ENCODE measurements at regions not wholly inside any gene's neighbourhood (a gene's known extent, or its start where the extent isn't known, plus 50 kb on each side); places are given as distances from the start of the nearest gene placed in this dataset.

- intact Hi-C loops (cut with micrococcal nuclease): no loop called here
- no peak overlapping the region for H3K27ac ChIP-seq (ENCODE audit: insufficient read depth, low read depth, low read length)
- FAIRE-seq: no peak
- H3K4me3 ChIP-seq (replicated peaks in 1 of 3; ENCODE audit: insufficient read depth in 1 of 3, low read depth in 1 of 3, low read length in 3 of 3): no peak overlapping the region
- H3K27me3 ChIP-seq (ENCODE audit: control insufficient read depth in 2 of 2, insufficient read depth in 2 of 2, low read length in 2 of 2): no peaks in the 10 kb centered on the region
- no TSS peak for BruUV-seq (replicated peaks)
- H3K79me2 ChIP-seq (ENCODE audit: control insufficient read depth, insufficient read depth, low read length): no peaks in the 10 kb centered on the region
- H3K4me1 ChIP-seq (ENCODE audit: control insufficient read depth, extremely low read depth, insufficient read depth, low read length): no peaks in the 10 kb centered on the region
- TF ChIP-seq EZH2 (IDR thresholded peaks at IDR 0.05; ENCODE audit: borderline replicate concordance, low read depth, low read length, severe bottlenecking): no peak
- no peak for TF ChIP-seq FOS (IDR thresholded peaks at IDR 0.05; ENCODE audit: borderline replicate concordance, insufficient read depth, low read length)
- no peak for TF ChIP-seq CTCF (IDR thresholded peaks at IDR 0.05; ENCODE audit: extremely low read depth in 1 of 2, insufficient read depth in 1 of 2, low read depth in 1 of 2, low read length in 2 of 2)
- H3K9me3 ChIP-seq (replicated peaks; ENCODE audit: control insufficient read depth, insufficient read depth, low read length): no peaks in the 10 kb centered on the region
- H3K9ac ChIP-seq (replicated peaks; ENCODE audit: extremely low read depth, insufficient read depth, low read length): no peak overlapping the region
- H4K20me1 ChIP-seq (replicated peaks; ENCODE audit: control insufficient read depth, extremely low read depth, insufficient read depth, low read length): no peaks in the 10 kb centered on the region
- DNase-seq (ENCODE audit: low read depth, low spot score): no peak
- no peaks in the 10 kb centered on the region for H3K36me3 ChIP-seq (ENCODE audit: control insufficient read depth in 2 of 2, extremely low read depth in 1 of 2, insufficient read depth in 2 of 2, low read length in 2 of 2)
- H2AFZ ChIP-seq (ENCODE audit: low read depth, low read length): no peak overlapping the region
- H3K9me1 ChIP-seq (replicated peaks; ENCODE audit: control insufficient read depth, extremely low read depth, insufficient read depth, low read length): no peaks in the 10 kb centered on the region
- CTCF ChIA-PET: no interaction called here
- dilution Hi-C loops (cut with MboI; ENCODE audit: extremely low pct_ligation_motif_present, low sequenced_read_pairs): no loop called here
- POLR2A ChIA-PET: no interaction called here
- no peak overlapping the region for H3K4me2 ChIP-seq (ENCODE audit: insufficient read depth, low read length)
Observed at GRCh38 chr2:168401771-168402170, 54.3 kb upstream of the CERS6 start.

GRCh38 chr2:168402531-168402930, 53.5 kb upstream of the CERS6 start:
- DNase-seq (ENCODE audit: low read depth, low spot score) (no peak), FAIRE-seq (no peak)
- ChIA-PET POLR2A (no interaction called here), CTCF (no interaction called here)
- H3K9me1 ChIP-seq (replicated peaks; ENCODE audit: control insufficient read depth, extremely low read depth, insufficient read depth, low read length): no peaks in the 10 kb centered on the region
- TF ChIP-seq EZH2 (IDR thresholded peaks at IDR 0.05; ENCODE audit: borderline replicate concordance, low read depth, low read length, severe bottlenecking): no peak
- no peak for TF ChIP-seq GATA2 (IDR thresholded peaks at IDR 0.05; ENCODE audit: insufficient read depth, insufficient read length, low read depth, low read length)
- TF ChIP-seq MYC (IDR thresholded peaks at IDR 0.05; ENCODE audit: low read depth, low read length): no peak
- no peak for TF ChIP-seq POLR2AphosphoS5 (IDR thresholded peaks at IDR 0.05; ENCODE audit: insufficient read depth, low read depth, low read length)
- TF ChIP-seq FOS (IDR thresholded peaks at IDR 0.05; ENCODE audit: borderline replicate concordance, insufficient read depth, low read length): no peak
- no peak for TF ChIP-seq MAX (IDR thresholded peaks at IDR 0.05; ENCODE audit: insufficient read depth, insufficient read length)
- TF ChIP-seq CTCF (IDR thresholded peaks at IDR 0.05; ENCODE audit: extremely low read depth in 1 of 2, insufficient read depth in 1 of 2, low read depth in 1 of 2, low read length in 2 of 2): no peak
- TF ChIP-seq POLR2A (IDR thresholded peaks at IDR 0.05; ENCODE audit: low read depth, low read length): no peak
- no peaks in the 10 kb centered on the region for H3K27me3 ChIP-seq (ENCODE audit: control insufficient read depth in 2 of 2, insufficient read depth in 2 of 2, low read length in 2 of 2)
- no peaks in the 10 kb centered on the region for H3K36me3 ChIP-seq (ENCODE audit: control insufficient read depth in 2 of 2, extremely low read depth in 1 of 2, insufficient read depth in 2 of 2, low read length in 2 of 2)
- intact Hi-C loops (cut with micrococcal nuclease): no loop called here
- H4K20me1 ChIP-seq (replicated peaks; ENCODE audit: control insufficient read depth, extremely low read depth, insufficient read depth, low read length): no peaks in the 10 kb centered on the region
- H3K4me1 ChIP-seq (ENCODE audit: control insufficient read depth, extremely low read depth, insufficient read depth, low read length): no peaks in the 10 kb centered on the region
- no peaks in the 10 kb centered on the region for H3K79me2 ChIP-seq (ENCODE audit: control insufficient read depth, insufficient read depth, low read length)
- H3K9me3 ChIP-seq (replicated peaks; ENCODE audit: control insufficient read depth, insufficient read depth, low read length): no peaks in the 10 kb centered on the region
- no TSS peak for BruUV-seq (replicated peaks)
- dilution Hi-C loops (cut with MboI; ENCODE audit: extremely low pct_ligation_motif_present, low sequenced_read_pairs): no loop called here
- H3K4me2 ChIP-seq (ENCODE audit: insufficient read depth, low read length): no peak overlapping the region
- no peak overlapping the region for H2AFZ ChIP-seq (ENCODE audit: low read depth, low read length)
- H3K27ac ChIP-seq (ENCODE audit: insufficient read depth, low read depth, low read length): no peak overlapping the region
- H3K9ac ChIP-seq (replicated peaks; ENCODE audit: extremely low read depth, insufficient read depth, low read length): no peak overlapping the region
- no peak overlapping the region for H3K4me3 ChIP-seq (replicated peaks in 1 of 3; ENCODE audit: insufficient read depth in 1 of 3, low read depth in 1 of 3, low read length in 3 of 3)

Data from endothelial cell of umbilical vein (primary cell).